GM12878 (cell line): ENCODE measurements at regions not wholly inside any gene's neighbourhood (a gene's known extent, or its start where the extent isn't known, plus 50 kb on each side); places are given as distances from the start of the nearest gene placed in this dataset.

ENCODE experiments used
- ATAC-seq: fragments of 200-7000 bp; cut with Tn5 transposase; 3 replicates; pipeline ENCODE4 v1.9.1; 2020; ENCODE audit warnings: mild to moderate bottlenecking, moderate library complexity
- BruUV-seq: library from RNA; stranded (reverse); fragments of 400-500 nt; replicated peaks from 2 replicates; lab custom pipeline; 2021; lab: Mats Ljungman, UMichigan
- CTCF ChIA-PET: fragments of 300-600 bp; sonication (Branson Sonifier 250); formaldehyde crosslinking; extraction: SDS; loops from one replicate; lab custom pipeline; 2021; ENCODE audit warnings: inconsistent platforms; lab: Yijun Ruan, JAX
- POLR2A ChIA-PET: fragments of 350-600 bp; formaldehyde crosslinking; extraction: SDS; loops from one replicate; lab custom pipeline; 2021; ENCODE audit warnings: inconsistent platforms; lab: Charles Lee
- RAD21 ChIA-PET: fragments of 300-600 bp; sonication (Branson Sonifier 250); formaldehyde crosslinking; loops from one replicate; lab custom pipeline; 2023; ENCODE audit warnings: antibody characterized with exemption; ENCODE audit not compliant: unreplicated experiment; lab: Charles Lee
- SMC1A ChIA-PET: fragments of 300-600 bp; sonication (Branson Sonifier 250); formaldehyde crosslinking; loops from one replicate; lab custom pipeline; 2023; ENCODE audit not compliant: unreplicated experiment, uncharacterized antibody; lab: Charles Lee
- DNase-seq: peaks from one replicate; pipeline ENCODE4 v3.0.0-alpha.2; 2011; ENCODE audit warnings: low read depth, low spot score
- FAIRE-seq: peaks from 3 replicates; lab custom pipeline; 2011; peaks lifted over from hg19 to GRCh38; lab: Jason Lieb, UNC
- H2AFZ ChIP-seq: 2 replicates; pipeline ENCODE4 v1.6.0; 2011; ENCODE audit warnings: low read depth, low read length, control low read depth; ENCODE audit not compliant: control insufficient read depth
- H3K27ac ChIP-seq: 2 replicates; pipeline ENCODE4 v1.5.1; 2011; ENCODE audit warnings: control low read depth; ENCODE audit not compliant: control insufficient read depth, insufficient read depth
- H3K27me3 ChIP-seq, 2 experiments: replicated peaks in 1 of 2; 2 replicates each; pipeline versions ENCODE4 v1.6.0 to v1.6.1; 2011; ENCODE audit warnings: low read length in 1 of 2; ENCODE audit not compliant: control insufficient read depth in 2 of 2, insufficient read depth in 2 of 2
- H3K36me3 ChIP-seq, 2 experiments: 2 replicates each; pipeline ENCODE4 v1.5.1; 2011; ENCODE audit warnings: low read length in 1 of 2; ENCODE audit not compliant: control insufficient read depth in 2 of 2, insufficient read depth in 2 of 2
- H3K4me1 ChIP-seq: 2 replicates; pipeline ENCODE4 v1.6.1; 2011; ENCODE audit warnings: mild to moderate bottlenecking, low read length, moderate library complexity, mixed read lengths; ENCODE audit not compliant: control insufficient read depth, insufficient read depth
- H3K4me2 ChIP-seq: 2 replicates; pipeline ENCODE4 v1.6.0; 2011; ENCODE audit warnings: control low read depth; ENCODE audit not compliant: control insufficient read depth, insufficient read depth
- H3K4me3 ChIP-seq: fragments of 200-600 bp; sonication (generic); 2 replicates; pipeline ENCODE4 v1.5.1; 2016
- H3K79me2 ChIP-seq: 2 replicates; pipeline ENCODE4 v1.6.0; 2011; ENCODE audit warnings: low read length; ENCODE audit not compliant: control insufficient read depth, insufficient read depth
- H3K9ac ChIP-seq: 2 replicates; pipeline ENCODE4 v1.8.0; 2011; ENCODE audit warnings: low read length, control low read depth, mixed read lengths; ENCODE audit not compliant: control insufficient read depth, insufficient read depth
- H3K9me3 ChIP-seq: replicated peaks from 3 replicates; pipeline ENCODE4 v1.5.1; 2011; ENCODE audit warnings: mild to moderate bottlenecking, low read length; ENCODE audit not compliant: control insufficient read depth, insufficient read depth
- H4K20me1 ChIP-seq: 2 replicates; pipeline ENCODE4 v1.6.0; 2011; ENCODE audit not compliant: control insufficient read depth, insufficient read depth
- CBFB ChIP-seq: IDR thresholded peaks from 2 replicates; pipeline ENCODE4 v1.6.1; 2016; ENCODE audit warnings: antibody characterized with exemption, low read depth
- CHD4 ChIP-seq: fragments of 200-600 bp; sonication (generic); IDR thresholded peaks from 2 replicates; pipeline ENCODE4 v1.6.1; 2016; ENCODE audit warnings: mild to moderate bottlenecking
- IKZF1 ChIP-seq: fragments of 450-650 bp; conservative IDR thresholded peaks from 2 replicates; pipeline ENCODE4 v1.6.1; 2017; ENCODE audit warnings: antibody characterized with exemption, mild to moderate bottlenecking
- IKZF2 ChIP-seq, 2 experiments: fragments of 450-650 bp; IDR thresholded peaks; 2 replicates each; pipeline ENCODE4 v1.6.1; 2017; ENCODE audit warnings: mild to moderate bottlenecking in 2 of 2, moderate library complexity in 2 of 2
- MTA2 ChIP-seq: fragments of 450-650 bp; IDR thresholded peaks from 2 replicates; pipeline ENCODE4 v1.6.1; 2016; ENCODE audit warnings: low read depth, mild to moderate bottlenecking, moderate library complexity
- MTA3 ChIP-seq: IDR thresholded peaks from 2 replicates; pipeline ENCODE4 v1.6.1; 2012; ENCODE audit warnings: low read length, inconsistent platforms, borderline replicate concordance
- MXI1 ChIP-seq: fragments of 150-350 bp; IDR thresholded peaks from 2 replicates; pipeline ENCODE4 v1.6.1; 2011; ENCODE audit warnings: low read depth, mild to moderate bottlenecking, inconsistent platforms, low read length, improper control_type of control experiment
- NR2F1 ChIP-seq: fragments of 450-650 bp; conservative IDR thresholded peaks from 2 replicates; pipeline ENCODE4 v1.6.1; 2017; ENCODE audit warnings: mild to moderate bottlenecking
- RAD21 ChIP-seq: IDR thresholded peaks from 2 replicates; pipeline ENCODE4 v1.6.1; 2011; ENCODE audit warnings: mild to moderate bottlenecking, low read depth, low read length, moderate library complexity; ENCODE audit not compliant: insufficient read depth
- WGBS: methylation state at CpG from one replicate; pipeline ENCODE4 v1.1.6; 2016; ENCODE audit warnings: low lambda C conversion rate; ENCODE audit not compliant: insufficient replicate concordance, insufficient coverage; ENCODE audit errors: missing lambda C conversion rate; 5-methylcytosine and 5-hydroxymethylcytosine counted together
- in situ Hi-C: fragments of 300-500 bp; cut with MboI; formaldehyde crosslinking; loops from 9 replicates; pipeline ENCODE4 v1.14.3; 2018; ENCODE audit warnings: mixed read lengths
- intact Hi-C: fragments of 100-400 bp; cut with micrococcal nuclease; formaldehyde crosslinking; loops from one replicate; pipeline ENCODE4 v1.14.2; 2022; ENCODE audit not compliant: unreplicated experiment

- 0% methylated on average over 2 of the region's 2 CpGs for WGBS
- H3K27me3 ChIP-seq, result no peaks in the 10 kb centered on the region
- no peak for FAIRE-seq
- TF ChIP-seq CBFB (no peak), MTA3 (no peak), MXI1 (no peak), NR2F1 (no peak), IKZF1 (0 out of 2 replicates have a peak, but pooled peaks have one; percentile 15), RAD21 (no peak), IKZF2 (IDR thresholded peaks at IDR 0.05) (peak; percentile 41 to 49; a peak in 2 of 4 replicates), MTA2 (peak; percentile 11; the same call in 1 of the 2 replicates), CHD4 (no peak)
- TF ChIP-seq, all 136 proteins: peak for 3
- Histone ChIP-seq H3K4me3 (no peak overlapping the region), H3K9me3 (no peaks in the 10 kb centered on the region; the same call in 2 of the 3 replicates), H3K4me2 (no peak overlapping the region), H3K9ac (no peak overlapping the region), H3K4me1 (no peaks in the 10 kb centered on the region), H3K79me2 (no peaks in the 10 kb centered on the region), H4K20me1 (no peaks in the 10 kb centered on the region), H3K36me3 (no peaks in the 10 kb centered on the region), H2AFZ (no peak overlapping the region), H3K27ac (no peak overlapping the region)
- POLR2A ChIA-PET, result no interaction called here
- SMC1A ChIA-PET, result interaction anchor here (1.0 to 6.1 kb wide), 6 partner anchors 66 to 341 kb away, joined by 3 to 90 read pairs (median 3); partner anchors contain the start of gene PRLR
- BruUV-seq, result no TSS peak
- RAD21 ChIA-PET, result interaction anchor here (1.0 to 1.4 kb wide), 2 partner anchors 176 to 210 kb away, joined by 4 to 8 read pairs; no protein-coding TSS in a partner anchor
- no peak for DNase-seq
- in situ Hi-C loops (no loop called here), intact Hi-C loops (loop anchor here (10.0 kb wide), 1 partner anchor 486 kb away; no protein-coding TSS in a partner anchor)
- ATAC-seq, result peak; percentile 43
- CTCF ChIA-PET, result interaction anchor here (1.0 to 1.3 kb wide), 2 partner anchors 79 to 160 kb away, joined by 3 read pairs; no protein-coding TSS in a partner anchor
Observed at GRCh38 chr5:35438786-35439185, 178.9 kb upstream of the SPEF2 start.
